ENCODE measurements at regions not wholly inside any gene's neighbourhood (a gene's known extent, or its start where the extent isn't known, plus 50 kb on each side); places are given as distances from the start of the nearest gene placed in this dataset.

DNA sequence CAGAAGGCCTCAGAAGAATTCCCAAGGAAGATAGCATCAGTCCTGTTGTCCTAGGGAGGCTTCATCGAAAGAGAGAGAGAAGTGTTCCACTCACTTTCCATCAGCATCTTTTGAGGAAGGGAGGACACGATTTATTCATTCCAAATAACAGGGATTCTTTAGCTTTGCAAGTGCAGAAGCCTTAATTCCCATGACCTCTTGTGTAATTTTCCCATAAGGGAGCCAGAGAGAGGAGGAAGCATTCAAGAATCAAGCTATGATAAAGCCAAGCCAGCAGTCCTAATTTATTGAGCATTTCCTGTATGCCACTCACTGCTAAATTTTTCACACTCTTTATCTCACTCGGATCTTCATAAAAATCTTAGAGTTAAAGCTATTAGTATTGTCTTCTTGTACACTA is 169.7 kb upstream of the MITF start:
- Histone ChIP-seq H3K4me3 (no peak overlapping the region), H3K27ac (no peak overlapping the region), H3K4me1 (no peaks in the 10 kb centered on the region), H3K27me3 (no peaks in the 10 kb centered on the region), H3K36me3 (ENCODE audit: low read depth, missing control alignments) (no peaks in the 10 kb centered on the region), H3K9me3 (no peaks in the 10 kb centered on the region)
- intact Hi-C loops (cut with DNase I; ENCODE audit: low total_unique reads), result no loop called here
- WGBS, 2 donors, result 53 to 67% methylated on average over 3 of the region's 3 CpGs
- TF ChIP-seq, protein P1, sequence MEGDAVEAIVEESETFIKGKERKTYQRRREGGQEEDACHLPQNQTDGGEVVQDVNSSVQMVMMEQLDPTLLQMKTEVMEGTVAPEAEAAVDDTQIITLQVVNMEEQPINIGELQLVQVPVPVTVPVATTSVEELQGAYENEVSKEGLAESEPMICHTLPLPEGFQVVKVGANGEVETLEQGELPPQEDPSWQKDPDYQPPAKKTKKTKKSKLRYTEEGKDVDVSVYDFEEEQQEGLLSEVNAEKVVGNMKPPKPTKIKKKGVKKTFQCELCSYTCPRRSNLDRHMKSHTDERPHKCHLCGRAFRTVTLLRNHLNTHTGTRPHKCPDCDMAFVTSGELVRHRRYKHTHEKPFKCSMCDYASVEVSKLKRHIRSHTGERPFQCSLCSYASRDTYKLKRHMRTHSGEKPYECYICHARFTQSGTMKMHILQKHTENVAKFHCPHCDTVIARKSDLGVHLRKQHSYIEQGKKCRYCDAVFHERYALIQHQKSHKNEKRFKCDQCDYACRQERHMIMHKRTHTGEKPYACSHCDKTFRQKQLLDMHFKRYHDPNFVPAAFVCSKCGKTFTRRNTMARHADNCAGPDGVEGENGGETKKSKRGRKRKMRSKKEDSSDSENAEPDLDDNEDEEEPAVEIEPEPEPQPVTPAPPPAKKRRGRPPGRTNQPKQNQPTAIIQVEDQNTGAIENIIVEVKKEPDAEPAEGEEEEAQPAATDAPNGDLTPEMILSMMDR (IDR thresholded peaks at IDR 0.05), result no peak
- no peak for TF ChIP-seq POLR2A (IDR thresholded peaks at IDR 0.05)
- DNase-seq, result no peak

DNA sequence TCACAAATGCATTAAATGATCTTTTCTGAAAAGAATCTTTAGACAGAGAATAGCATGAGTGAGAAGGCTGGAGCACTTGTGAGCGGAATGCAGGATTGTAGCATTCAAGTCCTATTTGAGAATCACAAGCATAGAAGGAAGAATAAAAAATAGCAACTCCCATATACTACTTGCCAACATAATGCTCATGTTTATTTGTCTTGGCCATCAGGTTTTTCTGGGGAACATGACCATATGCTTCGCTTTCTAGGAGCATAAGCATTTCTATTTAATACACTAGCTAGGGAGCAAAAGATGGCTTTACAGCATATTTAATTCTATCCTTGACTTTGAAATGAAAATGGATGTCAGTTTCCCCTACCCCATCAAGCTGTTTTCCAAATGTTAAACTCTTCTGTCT is 170.3 kb upstream of the MITF start:
- DNase-seq, result no peak
- 72% methylated on average over 2 of the region's 2 CpGs for WGBS, 2 donors
- H3K27me3 ChIP-seq, result no peaks in the 10 kb centered on the region
- TF ChIP-seq, protein P1 (IDR thresholded peaks at IDR 0.05), result no peak
- TF ChIP-seq POLR2A (IDR thresholded peaks at IDR 0.05), result no peak
- no peaks in the 10 kb centered on the region for H3K9me3 ChIP-seq
- H3K36me3 ChIP-seq (ENCODE audit: low read depth, missing control alignments), result no peaks in the 10 kb centered on the region
- H3K4me1 ChIP-seq, result no peaks in the 10 kb centered on the region
- H3K4me3 ChIP-seq, result no peak overlapping the region
- intact Hi-C loops (cut with DNase I; ENCODE audit: low total_unique reads), result no loop called here
- no peak overlapping the region for H3K27ac ChIP-seq

DNA sequence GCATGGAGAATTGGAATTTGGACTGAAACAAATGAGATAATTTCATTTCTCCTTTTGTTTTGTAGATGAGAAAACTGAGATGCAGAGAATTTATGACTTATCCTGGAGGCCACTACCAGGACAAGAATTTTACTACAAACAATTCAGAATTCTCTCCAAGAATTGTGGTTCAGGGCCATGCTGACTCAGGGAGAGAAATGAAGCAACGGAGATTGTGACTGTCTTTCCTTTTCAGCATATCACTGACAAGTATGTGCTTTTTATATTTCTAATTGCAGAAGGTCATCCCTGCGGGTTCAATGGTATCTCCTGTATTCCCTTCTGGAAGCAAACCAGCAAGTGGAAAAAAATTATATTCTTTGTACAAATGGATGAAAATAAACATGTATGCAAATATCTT is 170.8 kb upstream of the MITF start:
- TF ChIP-seq POLR2A (IDR thresholded peaks at IDR 0.05), result no peak
- TF ChIP-seq, protein P1 (IDR thresholded peaks at IDR 0.05), result no peak
- no peaks in the 10 kb centered on the region for H3K36me3 ChIP-seq (ENCODE audit: low read depth, missing control alignments)
- intact Hi-C loops (cut with DNase I; ENCODE audit: low total_unique reads), result no loop called here
- H3K4me1 ChIP-seq, result no peaks in the 10 kb centered on the region
- H3K4me3 ChIP-seq, result no peak overlapping the region
- no peak for DNase-seq
- no peaks in the 10 kb centered on the region for H3K9me3 ChIP-seq
- 36 to 44% methylated on average over 2 of the region's 2 CpGs for whole genome bisulfite sequencing, 2 donors
- H3K27ac ChIP-seq, result no peak overlapping the region
- H3K27me3 ChIP-seq, result no peaks in the 10 kb centered on the region

DNA sequence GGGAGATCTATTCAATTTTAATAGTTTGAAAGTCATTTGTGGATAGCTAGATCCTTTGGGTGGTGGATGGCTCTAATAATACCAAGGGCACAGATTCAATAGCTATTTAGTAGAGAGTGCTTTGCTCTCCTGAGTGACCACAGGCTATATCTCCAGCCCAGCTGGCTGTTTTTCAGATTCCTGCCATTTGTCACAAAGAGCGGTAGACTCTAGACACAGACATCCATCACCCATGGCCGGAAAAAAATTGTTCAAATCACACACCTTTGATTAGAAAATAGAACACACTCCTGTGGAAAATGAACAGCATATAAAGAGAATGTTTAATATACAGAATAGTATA is 171.6 kb upstream of the MITF start:
- Histone ChIP-seq H3K4me1 (no peaks in the 10 kb centered on the region), H3K36me3 (ENCODE audit: low read depth, missing control alignments) (no peaks in the 10 kb centered on the region), H3K9me3 (no peaks in the 10 kb centered on the region), H3K4me3 (no peak overlapping the region), H3K27ac (no peak overlapping the region), H3K27me3 (no peaks in the 10 kb centered on the region)
- TF ChIP-seq, protein P1 (IDR thresholded peaks at IDR 0.05), result no peak
- TF ChIP-seq POLR2A (IDR thresholded peaks at IDR 0.05), result no peak
- whole genome bisulfite sequencing, 2 donors, result 98% methylated on average over 2 of the region's 2 CpGs
- no peak for DNase-seq
- intact Hi-C loops (cut with DNase I; ENCODE audit: low total_unique reads), result no loop called here

DNA sequence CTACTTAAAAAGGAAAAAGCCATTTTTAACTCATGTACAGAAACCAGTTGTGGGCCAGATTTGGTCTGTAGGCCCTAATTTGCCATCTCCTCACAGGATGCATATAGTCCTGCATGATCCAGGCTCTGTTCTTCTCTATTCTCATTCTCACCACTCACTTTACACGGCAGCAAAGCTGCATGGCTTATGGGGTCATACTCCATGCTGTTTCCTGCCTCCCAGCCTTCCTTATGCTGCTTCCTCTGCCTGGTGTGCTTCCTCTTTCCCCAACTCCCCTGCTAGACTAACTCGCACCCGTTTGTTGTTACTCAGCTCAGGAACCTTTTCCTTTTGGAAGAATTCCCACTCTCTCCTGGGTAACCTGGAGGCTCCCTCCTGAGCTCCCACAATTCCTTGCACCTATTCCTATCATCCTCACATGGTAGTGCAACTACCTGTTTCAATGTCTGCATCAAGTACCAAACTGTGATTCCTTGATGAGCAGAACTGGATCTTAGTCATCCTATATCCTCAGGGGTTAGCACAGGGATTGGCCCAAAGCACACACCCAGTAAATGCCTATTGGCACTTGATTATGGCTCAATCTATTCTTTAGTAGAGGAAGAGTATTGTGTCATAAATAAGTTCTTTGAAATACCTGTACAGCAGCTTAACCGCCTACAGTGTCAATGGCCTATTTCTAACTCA is 172.1 kb upstream of the MITF start:
- TF ChIP-seq POLR2A (IDR thresholded peaks at IDR 0.05), result no peak
- TF ChIP-seq, protein P1 (IDR thresholded peaks at IDR 0.05), result no peak
- no peak for DNase-seq
- H3K4me1 ChIP-seq, result no peaks in the 10 kb centered on the region

More for the DNA sequence above, 172.1 kb upstream of the MITF start:
- Histone ChIP-seq H3K9me3 (no peaks in the 10 kb centered on the region), H3K36me3 (ENCODE audit: low read depth, missing control alignments) (no peaks in the 10 kb centered on the region), H3K4me3 (no peak overlapping the region), H3K27ac (no peak overlapping the region), H3K27me3 (no peaks in the 10 kb centered on the region)
- intact Hi-C loops (cut with DNase I; ENCODE audit: low total_unique reads), result no loop called here
- 89 to 90% methylated on average over 4 of the region's 4 CpGs for WGBS, 2 donors

Data from testis (tissue), 2 donors.